ENCODE measurements at regions not wholly inside any gene's neighbourhood (a gene's known extent, or its start where the extent isn't known, plus 50 kb on each side); places are given as distances from the start of the nearest gene placed in this dataset.

- no peaks in the 10 kb centered on the region for H3K9me2 ChIP-seq (ENCODE audit: insufficient read depth, low read length)
- intact Hi-C loops (cut with micrococcal nuclease; ENCODE audit: unreplicated experiment): no loop called here
- no peak for TF ChIP-seq EZH2phosphoT487 (IDR thresholded peaks at IDR 0.05; ENCODE audit: borderline replicate concordance, low read depth, low read length)
- no peak for TF ChIP-seq CTCF (conservative IDR thresholded peaks at IDR 0.05; ENCODE audit: low read length)
- H2AFZ ChIP-seq (ENCODE audit: low read length): no peak overlapping the region
- H4K20me1 ChIP-seq (ENCODE audit: insufficient read depth, low read length): no peaks in the 10 kb centered on the region
- H3K9me3 ChIP-seq (ENCODE audit: low read length): no peaks in the 10 kb centered on the region
- no peak overlapping the region for H3K27ac ChIP-seq (ENCODE audit: low read depth, low read length, poor library complexity, severe bottlenecking)
- no peaks in the 10 kb centered on the region for H3K4me1 ChIP-seq (ENCODE audit: insufficient read depth, low read length, poor library complexity, severe bottlenecking)
- H3K4me2 ChIP-seq (ENCODE audit: low read length): no peak overlapping the region
- BruUV-seq (replicated peaks): no TSS peak
- no peak overlapping the region for H3K4me3 ChIP-seq (ENCODE audit: low read depth, low read length, poor library complexity, severe bottlenecking)
- ChIA-PET CTCF (ENCODE audit: unreplicated experiment) (interaction anchor here (0.8 kb wide), 1 partner anchor 36 kb away, joined by 3 read pairs; no protein-coding TSS in a partner anchor), POLR2A (no interaction called here)
- no peaks in the 10 kb centered on the region for H3K79me2 ChIP-seq (ENCODE audit: insufficient read depth, low read depth, low read length)
- no peaks in the 10 kb centered on the region for H3K36me3 ChIP-seq (ENCODE audit: insufficient read depth, low read length)
- no peak for DNase-seq (ENCODE audit: low spot score)
Measured at GRCh38 chr15:70545526-70545925, 217.8 kb downstream of the UACA start.

DNA sequence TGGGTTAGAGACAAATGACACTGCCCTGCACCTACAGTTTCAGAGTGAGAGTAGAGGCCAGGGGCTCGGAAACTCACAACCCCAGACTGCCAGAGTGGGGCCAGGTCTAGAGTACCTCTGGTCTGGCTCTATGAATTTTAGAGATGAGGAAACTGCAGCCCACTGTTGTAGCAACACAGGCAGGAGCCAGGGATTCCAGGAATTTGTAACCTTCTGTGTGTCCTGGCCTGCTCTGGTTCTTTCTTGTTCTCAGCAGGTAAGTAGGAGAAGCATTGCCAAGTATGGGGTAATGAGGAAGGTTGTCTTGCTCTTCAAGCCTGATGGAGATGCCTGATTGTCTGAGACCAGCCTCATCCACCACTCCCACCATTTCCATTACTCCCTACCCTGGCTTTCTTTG is 221.8 kb downstream of the UACA start:
- intact Hi-C loops (cut with micrococcal nuclease; ENCODE audit: unreplicated experiment): no loop called here
- Histone ChIP-seq H3K4me3 (ENCODE audit: low read depth, low read length, poor library complexity, severe bottlenecking) (no peak overlapping the region), H3K9me2 (ENCODE audit: insufficient read depth, low read length) (no peaks in the 10 kb centered on the region), H3K79me2 (ENCODE audit: insufficient read depth, low read depth, low read length) (no peaks in the 10 kb centered on the region), H3K9me3 (ENCODE audit: low read length) (no peaks in the 10 kb centered on the region), H3K4me2 (ENCODE audit: low read length) (no peak overlapping the region), H3K36me3 (ENCODE audit: insufficient read depth, low read length) (no peaks in the 10 kb centered on the region), H3K27ac (ENCODE audit: low read depth, low read length, poor library complexity, severe bottlenecking) (no peak overlapping the region), H2AFZ (ENCODE audit: low read length) (no peak overlapping the region), H3K4me1 (ENCODE audit: insufficient read depth, low read length, poor library complexity, severe bottlenecking) (no peaks in the 10 kb centered on the region), H4K20me1 (ENCODE audit: insufficient read depth, low read length) (no peaks in the 10 kb centered on the region)
- ChIA-PET POLR2A (no interaction called here), CTCF (ENCODE audit: unreplicated experiment) (no interaction called here)
- BruUV-seq (replicated peaks): no TSS peak
- TF ChIP-seq CTCF (conservative IDR thresholded peaks at IDR 0.05; ENCODE audit: low read length): no peak
- no peak for TF ChIP-seq EZH2phosphoT487 (IDR thresholded peaks at IDR 0.05; ENCODE audit: borderline replicate concordance, low read depth, low read length)
- DNase-seq (ENCODE audit: low spot score): no peak

DNA sequence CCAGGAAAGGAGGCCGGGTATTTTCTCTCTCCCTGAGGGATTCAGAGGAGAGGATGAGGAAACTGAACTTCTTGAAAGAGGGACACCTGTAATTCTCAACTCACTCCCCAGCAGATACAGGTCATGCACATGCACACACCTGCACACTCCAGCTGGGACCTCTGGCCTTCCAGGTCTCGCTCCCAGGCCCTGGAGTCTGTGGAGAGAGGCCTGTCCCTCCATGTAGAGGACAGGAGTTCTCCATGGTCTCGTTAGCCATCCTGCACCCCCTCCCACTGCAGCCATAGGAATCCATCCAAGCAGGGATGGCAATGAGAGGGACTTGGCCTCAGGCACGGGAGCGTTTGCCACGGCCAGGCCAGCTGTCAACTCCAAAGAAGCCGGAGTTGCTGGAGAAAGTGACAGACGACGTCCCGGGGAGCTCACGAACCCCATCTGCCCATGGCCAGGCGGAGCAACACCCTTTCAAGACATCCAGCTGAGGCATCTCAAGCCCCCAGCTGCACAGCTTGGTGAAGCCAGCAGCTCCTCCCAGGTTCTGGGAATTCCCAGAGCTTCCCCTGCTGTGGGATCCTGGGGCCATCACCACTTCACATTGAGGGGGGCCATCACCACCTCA is 223.3 kb downstream of the UACA start:
- H3K27ac ChIP-seq (ENCODE audit: low read depth, low read length, poor library complexity, severe bottlenecking): no peak overlapping the region
- no peak overlapping the region for H3K4me2 ChIP-seq (ENCODE audit: low read length)
- no peaks in the 10 kb centered on the region for H3K79me2 ChIP-seq (ENCODE audit: insufficient read depth, low read depth, low read length)
- no TSS peak for BruUV-seq (replicated peaks)
- H4K20me1 ChIP-seq (ENCODE audit: insufficient read depth, low read length): no peaks in the 10 kb centered on the region
- no peak overlapping the region for H2AFZ ChIP-seq (ENCODE audit: low read length)
- ChIA-PET CTCF (ENCODE audit: unreplicated experiment) (no interaction called here), POLR2A (no interaction called here)
- intact Hi-C loops (cut with micrococcal nuclease; ENCODE audit: unreplicated experiment): no loop called here
- H3K9me3 ChIP-seq (ENCODE audit: low read length): no peaks in the 10 kb centered on the region
- H3K36me3 ChIP-seq (ENCODE audit: insufficient read depth, low read length): no peaks in the 10 kb centered on the region
- no peaks in the 10 kb centered on the region for H3K9me2 ChIP-seq (ENCODE audit: insufficient read depth, low read length)
- H3K4me3 ChIP-seq (ENCODE audit: low read depth, low read length, poor library complexity, severe bottlenecking): no peak overlapping the region
- TF ChIP-seq EZH2phosphoT487 (IDR thresholded peaks at IDR 0.05; ENCODE audit: borderline replicate concordance, low read depth, low read length) (no peak), CTCF (conservative IDR thresholded peaks at IDR 0.05; ENCODE audit: low read length) (no peak)
- DNase-seq (ENCODE audit: low spot score): no peak
- peaks cover 10% of the 10 kb centered on the region for H3K4me1 ChIP-seq (ENCODE audit: insufficient read depth, low read length, poor library complexity, severe bottlenecking)

All from OCI-LY7 (cell line).